ENCODE measurements at regions not wholly inside any gene's neighbourhood (a gene's known extent, or its start where the extent isn't known, plus 50 kb on each side); places are given as distances from the start of the nearest gene placed in this dataset.
"Not testable (repeated sequence)": the region's sequence is repeated elsewhere in the genome, so short reads cannot be mapped to it uniquely, and the experiment has no call there.

DNA sequence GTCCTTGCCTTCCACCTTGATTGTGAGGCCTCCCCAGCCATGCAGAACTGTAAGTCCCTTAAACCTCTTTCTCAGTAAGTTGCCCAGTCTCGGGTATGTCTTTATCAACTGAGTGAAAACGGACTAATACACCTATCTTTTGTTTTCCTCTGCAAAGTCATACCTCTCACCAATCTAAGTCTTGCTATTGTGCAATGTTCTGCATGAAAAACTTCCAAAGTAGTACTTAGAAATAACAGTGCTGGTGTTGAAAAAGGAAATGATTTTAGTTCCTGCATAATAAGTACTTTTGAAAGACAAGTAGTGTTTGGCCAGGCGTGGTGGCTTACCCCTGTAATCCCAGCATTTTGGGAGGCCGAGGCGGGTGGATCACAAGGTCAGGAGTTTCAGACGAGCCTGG, 573.5 kb downstream of the ANKRD50 start:
- no peak for DNase-seq

GRCh38 chr4:124143632-124144031, 568.9 kb downstream of the ANKRD50 start:
- DNase-seq = no peak

GRCh38 chr4:124144238-124144654, 568.3 kb downstream of the ANKRD50 start:
- no peak for DNase-seq

GRCh38 chr4:124146068-124146467, 566.5 kb downstream of the ANKRD50 start:
- no peak for DNase-seq

DNA sequence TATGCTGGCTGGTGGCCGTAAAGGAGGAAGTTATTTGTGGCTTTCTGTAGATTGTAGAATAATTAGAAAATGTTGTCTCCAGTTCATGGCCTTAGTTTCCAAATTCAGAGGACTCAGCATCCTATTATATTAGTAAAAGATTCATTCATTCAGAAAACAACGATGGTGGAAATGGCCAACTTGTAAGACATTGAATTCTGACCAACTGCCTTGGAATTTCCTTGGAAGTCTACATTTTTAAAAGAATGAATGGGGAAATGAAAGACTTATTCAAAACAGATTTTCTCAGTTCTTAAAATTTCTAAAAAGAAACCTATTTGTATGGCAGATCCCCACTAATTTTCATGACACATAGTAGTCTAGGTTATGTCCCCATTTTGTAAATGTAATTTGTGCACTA, 561.5 kb downstream of the ANKRD50 start:
- DNase-seq = no peak

- DNase-seq = no peak
These were observed 560.4 kb downstream of the ANKRD50 start for GRCh38 chr4:124152132-124152531.

DNA sequence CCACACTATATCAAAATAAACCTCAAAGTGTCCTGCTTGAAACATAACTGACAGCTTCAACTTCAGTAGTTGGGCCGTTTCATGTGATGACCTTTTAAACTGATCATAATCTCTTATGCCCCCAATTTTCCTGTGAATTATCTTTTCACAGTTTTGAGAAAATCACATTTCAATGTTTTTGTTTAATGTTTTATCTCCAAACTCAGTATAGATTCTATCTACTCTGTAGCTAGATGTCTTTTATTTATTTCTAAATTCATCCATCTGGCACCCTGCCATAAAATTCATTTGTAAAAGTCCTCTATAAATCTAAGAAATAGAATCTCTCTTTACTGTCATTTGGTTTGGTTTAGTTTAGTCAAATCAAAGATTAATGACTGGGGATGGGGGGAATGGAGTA, 557.3 kb downstream of the ANKRD50 start:
- DNase-seq = no peak

GRCh38 chr4:124157396-124158083, 555.0 kb downstream of the ANKRD50 start:
- no peak for DNase-seq

GRCh38 chr4:124163401-124163800, 549.1 kb downstream of the ANKRD50 start:
- DNase-seq = no peak

DNA sequence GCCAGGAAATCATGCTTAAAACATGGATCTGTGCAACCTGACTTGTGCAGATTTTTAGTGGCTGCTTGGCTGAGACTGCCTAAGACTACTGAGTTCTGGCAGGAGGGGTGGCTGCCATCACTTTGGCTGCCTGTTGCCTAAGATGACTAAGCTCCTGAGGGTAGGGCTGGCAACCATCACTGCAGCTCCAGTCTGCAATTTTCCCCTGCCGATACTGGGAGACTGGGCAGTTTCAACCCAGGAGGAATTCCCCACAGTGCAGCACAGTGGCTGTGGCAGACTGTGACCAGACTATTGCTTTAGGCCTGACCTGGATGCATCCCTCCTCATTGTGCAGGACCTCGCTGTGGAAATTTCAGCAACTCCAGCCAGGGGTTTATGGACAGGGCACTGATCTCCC, 544.9 kb downstream of the ANKRD50 start:
- no peak for DNase-seq

DNA sequence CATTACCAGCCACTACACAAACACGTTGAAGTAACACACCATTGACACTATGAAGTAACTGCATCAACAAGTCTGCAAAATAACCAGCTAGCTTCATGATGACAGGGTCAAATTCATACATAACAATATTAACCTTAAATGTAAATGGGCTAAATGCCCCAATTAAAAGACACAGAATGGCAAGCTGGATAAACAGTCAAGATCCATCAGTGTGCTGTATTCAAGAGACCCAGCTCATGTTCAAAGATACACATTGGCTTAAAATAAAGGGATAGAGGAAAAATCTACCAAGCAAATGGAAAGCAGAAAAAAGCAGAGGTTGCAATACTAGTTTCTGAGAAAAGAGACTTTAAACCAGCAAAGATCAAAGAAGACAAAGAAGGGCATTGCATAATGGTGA, 543.0 kb downstream of the ANKRD50 start:
- DNase-seq = not testable (repeated sequence)

GRCh38 chr4:124173912-124174311, 538.6 kb downstream of the ANKRD50 start:
- no peak for DNase-seq

- DNase-seq = no peak
These were observed 534.7 kb downstream of the ANKRD50 start for GRCh38 chr4:124177647-124178425.

DNA sequence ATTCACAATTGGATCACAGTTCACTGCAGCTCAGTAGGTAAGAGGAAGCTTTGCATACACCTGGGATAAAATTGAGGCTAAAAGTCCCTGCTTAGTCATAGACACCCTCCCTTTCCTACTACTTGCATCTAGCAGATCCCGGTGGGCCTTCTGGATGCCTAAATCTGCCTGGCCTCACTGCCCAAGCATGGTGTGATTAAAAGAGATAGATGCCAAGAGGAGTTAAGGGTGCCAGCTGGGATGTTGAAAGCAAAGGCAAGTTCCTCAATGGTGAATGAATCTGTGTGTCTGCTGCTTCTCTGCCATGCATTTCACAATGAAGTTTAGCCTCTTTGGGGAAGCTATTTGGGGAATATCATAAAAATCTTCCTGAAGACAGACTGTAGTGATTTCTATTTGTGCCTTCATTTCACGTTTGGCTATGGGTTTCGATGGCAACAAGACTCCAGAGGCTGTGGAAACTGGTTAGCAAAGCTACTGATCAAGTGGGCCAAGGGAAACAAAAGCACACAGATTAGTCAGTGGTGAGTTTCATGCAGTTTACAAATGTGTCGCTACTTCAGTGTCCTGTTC, 534.0 kb downstream of the ANKRD50 start:
- DNase-seq = no peak

- DNase-seq = no peak
These were observed 532.9 kb downstream of the ANKRD50 start for GRCh38 chr4:124179506-124180186.

DNA sequence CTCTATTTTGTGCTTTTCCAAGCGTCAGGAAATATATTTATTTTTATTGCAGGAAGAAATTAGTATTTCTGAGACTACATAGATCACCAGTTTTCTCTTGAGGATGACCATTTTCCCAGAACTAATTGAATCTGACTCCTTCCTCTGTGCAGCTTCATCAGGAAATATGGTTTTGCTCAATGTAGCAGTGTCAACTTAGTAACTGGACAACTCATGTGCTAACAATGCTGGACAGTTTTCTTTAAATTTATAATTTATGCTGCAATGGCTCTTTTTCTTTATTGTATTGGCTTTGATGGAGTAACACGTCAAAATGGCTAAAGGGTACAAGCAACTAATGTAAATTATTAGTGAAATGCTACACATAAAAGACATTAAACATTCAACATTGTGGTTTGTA, 531.5 kb downstream of the ANKRD50 start:
- DNase-seq = no peak

GRCh38 chr4:124183231-124183630, 529.3 kb downstream of the ANKRD50 start:
- DNase-seq = no peak

- DNase-seq = no peak
These were observed 528.6 kb downstream of the ANKRD50 start for GRCh38 chr4:124183926-124184325.

- no peak for DNase-seq
These were observed 527.7 kb downstream of the ANKRD50 start for GRCh38 chr4:124184792-124185191.

DNA sequence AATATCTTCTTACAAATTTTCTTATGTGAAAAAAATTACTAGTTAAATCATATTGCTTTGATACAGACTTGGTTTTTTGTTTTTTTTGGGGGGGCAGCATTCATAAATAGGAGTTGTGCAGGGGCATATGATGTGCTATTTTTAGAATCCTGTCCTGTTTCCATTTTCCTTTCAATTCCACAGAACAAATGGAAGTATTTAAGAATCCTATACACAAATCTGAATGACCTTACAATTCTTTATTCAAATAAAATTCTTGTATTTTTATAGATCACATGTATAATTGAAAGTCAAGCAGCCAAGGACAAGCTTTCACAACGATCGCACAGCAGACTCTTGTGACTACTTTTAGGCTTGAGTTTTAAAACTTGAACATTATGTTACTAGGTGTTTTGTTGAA, 523.9 kb downstream of the ANKRD50 start:
- DNase-seq = no peak

GRCh38 chr4:124189545-124189944, 523.0 kb downstream of the ANKRD50 start:
- DNase-seq = no peak

- DNase-seq = no peak
These were observed 521.2 kb downstream of the ANKRD50 start for GRCh38 chr4:124191329-124191728.

- DNase-seq = no peak
These were observed 520.0 kb downstream of the ANKRD50 start for GRCh38 chr4:124192544-124192943.

- no peak for DNase-seq
These were observed 513.3 kb downstream of the ANKRD50 start for GRCh38 chr4:124199185-124199584.

Measured in CD4-positive, alpha-beta T cell treated with Interleukin-6 for 4 hours (primary cell).